BLaER1 (cell line): ENCODE measurements at regions not wholly inside any gene's neighbourhood (a gene's known extent, or its start where the extent isn't known, plus 50 kb on each side); places are given as distances from the start of the nearest gene placed in this dataset.
A peak's percentile ranks its signal among the peaks of the same experiment; 100 is the strongest.

Experiments used
- H3K27ac ChIP-seq: shearing (Covaris generic); formaldehyde crosslinking; 2 replicates; pipeline ENCODE4 v1.8.1; 2022
- H3K27me3 ChIP-seq: shearing (Covaris generic); formaldehyde crosslinking; 2 replicates; pipeline ENCODE4 v1.8.1; 2022
- H3K36me3 ChIP-seq: shearing (Covaris generic); formaldehyde crosslinking; 2 replicates; pipeline ENCODE4 v1.8.1; 2022
- H3K4me1 ChIP-seq: shearing (Covaris generic); formaldehyde crosslinking; 2 replicates; pipeline ENCODE4 v1.8.1; 2022
- H3K4me2 ChIP-seq: shearing (Covaris generic); formaldehyde crosslinking; 2 replicates; pipeline ENCODE4 v1.8.1; 2022
- H3K4me3 ChIP-seq: shearing (Covaris generic); formaldehyde crosslinking; 2 replicates; pipeline ENCODE4 v1.8.1; 2022
- H3K9ac ChIP-seq: shearing (Covaris generic); formaldehyde crosslinking; 2 replicates; pipeline ENCODE4 v1.8.1; 2022
- H3K9me3 ChIP-seq: shearing (Covaris generic); formaldehyde crosslinking; 2 replicates; pipeline ENCODE4 v1.8.1; 2022
- H4K20me1 ChIP-seq: shearing (Covaris generic); formaldehyde crosslinking; 2 replicates; pipeline ENCODE4 v1.8.1; 2022
- Cebpa-rat ChIP-seq: shearing (Covaris generic); IDR thresholded peaks from 2 replicates; pipeline ENCODE4 v1.8.1; 2022

DNA sequence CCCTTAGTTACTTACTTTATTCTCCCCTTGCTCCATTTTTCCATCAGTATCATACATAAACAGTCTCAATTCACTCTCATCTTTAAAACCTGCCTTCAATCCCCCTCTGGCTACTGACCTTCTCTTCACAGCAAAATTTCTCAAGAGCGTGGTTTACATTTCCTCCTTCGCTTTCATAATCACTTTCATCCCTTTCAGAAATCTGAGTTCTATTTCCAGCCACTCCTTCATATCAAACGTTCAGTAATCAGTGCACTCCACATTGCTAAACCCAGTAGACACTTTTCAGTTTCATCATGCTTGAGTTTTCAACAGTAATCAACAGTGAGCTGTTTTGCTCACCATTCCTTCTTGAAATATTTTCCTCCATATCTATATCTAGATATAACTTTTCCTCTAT, 176.7 kb upstream of the HSF2 start:
- Histone ChIP-seq H3K9ac (no peak overlapping the region), H3K27ac (no peak overlapping the region), H3K9me3 (no peaks in the 10 kb centered on the region), H3K4me3 (no peak overlapping the region), H3K27me3 (no peaks in the 10 kb centered on the region), H3K4me2 (peak overlapping the region; percentile 12), H3K36me3 (no peaks in the 10 kb centered on the region), H4K20me1 (no peaks in the 10 kb centered on the region), H3K4me1 (peaks cover 7% of the 10 kb centered on the region; the same call in 1 of the 2 replicates)
- TF ChIP-seq Cebpa-rat = no peak

- no peaks in the 10 kb centered on the region for H4K20me1 ChIP-seq
- no peak overlapping the region for H3K27ac ChIP-seq
- H3K4me3 ChIP-seq = no peak overlapping the region
- TF ChIP-seq Cebpa-rat = no peak
- no peak overlapping the region for H3K9ac ChIP-seq
- H3K4me1 ChIP-seq = peaks cover 7% of the 10 kb centered on the region; the same call in 1 of the 2 replicates
- H3K9me3 ChIP-seq = no peaks in the 10 kb centered on the region
- H3K4me2 ChIP-seq = no peak overlapping the region
- no peaks in the 10 kb centered on the region for H3K36me3 ChIP-seq
- no peaks in the 10 kb centered on the region for H3K27me3 ChIP-seq
These were observed 176.2 kb upstream of the HSF2 start for GRCh38 chr6:122223251-122223650.

DNA sequence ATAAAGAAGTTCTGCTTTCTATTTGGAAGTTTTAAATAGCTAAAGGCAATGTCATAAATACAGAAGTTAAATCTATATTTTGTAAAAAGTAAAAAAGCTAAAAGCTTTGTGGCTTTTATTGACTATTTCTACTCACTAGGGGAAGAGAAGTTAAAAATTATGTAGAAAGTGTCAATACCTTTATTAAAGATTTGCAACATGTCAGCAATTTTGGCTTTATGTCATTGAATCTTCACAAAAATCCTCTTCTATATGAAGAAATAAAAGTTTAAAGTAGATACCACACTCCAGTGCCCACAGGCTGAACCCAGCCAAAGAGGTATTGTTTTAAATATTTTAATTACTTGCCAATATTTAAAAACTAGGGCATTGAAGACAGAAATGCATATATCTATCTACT, 160.6 kb upstream of the HSF2 start:
- H3K9ac ChIP-seq = no peak overlapping the region
- TF ChIP-seq Cebpa-rat = no peak
- no peak overlapping the region for H3K4me2 ChIP-seq
- H4K20me1 ChIP-seq = no peaks in the 10 kb centered on the region
- H3K27me3 ChIP-seq = no peaks in the 10 kb centered on the region
- H3K4me1 ChIP-seq = no peaks in the 10 kb centered on the region
- H3K36me3 ChIP-seq = no peaks in the 10 kb centered on the region
- H3K27ac ChIP-seq = no peak overlapping the region
- H3K9me3 ChIP-seq = peaks cover 13% of the 10 kb centered on the region
- no peak overlapping the region for H3K4me3 ChIP-seq

DNA sequence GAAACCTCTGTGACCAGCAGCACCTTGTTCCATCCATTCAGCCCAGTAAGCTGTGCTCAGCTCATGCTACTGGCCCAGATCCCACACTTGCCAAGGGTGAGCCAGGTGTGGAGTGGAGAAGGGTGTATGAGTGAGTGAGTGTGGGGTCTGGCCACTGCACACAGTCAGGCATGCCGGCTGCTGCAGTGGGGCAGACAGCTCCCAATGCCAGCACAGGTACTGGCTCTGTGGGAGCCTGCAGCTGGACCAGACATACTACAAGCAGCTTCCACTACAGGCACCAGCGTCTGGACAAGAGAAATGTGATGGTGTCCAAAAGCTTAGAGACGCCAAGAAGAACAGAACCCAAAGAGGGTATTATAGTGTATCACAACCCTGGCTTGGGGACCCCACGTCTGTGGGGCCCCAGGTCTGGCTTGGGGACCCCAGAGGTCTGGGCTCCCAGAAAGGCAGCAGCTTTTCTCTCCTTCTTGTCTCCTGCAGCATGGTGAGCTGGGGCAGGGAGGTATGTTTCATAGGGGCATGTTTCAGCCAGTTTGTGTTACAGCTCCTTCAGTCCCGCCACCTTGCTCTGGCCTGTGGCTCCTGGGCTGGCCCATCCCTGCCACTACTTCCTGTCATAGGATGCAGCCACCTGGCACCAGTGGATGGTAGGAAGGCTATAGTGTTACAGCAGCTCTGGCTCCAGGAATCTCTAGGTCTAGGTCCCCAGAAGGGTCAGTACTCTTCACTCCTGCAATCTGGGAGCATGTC, 152.4 kb upstream of the HSF2 start:
- Histone ChIP-seq H3K4me2 (no peak overlapping the region), H3K9me3 (peaks cover 35% of the 10 kb centered on the region), H3K9ac (no peak overlapping the region), H4K20me1 (no peaks in the 10 kb centered on the region), H3K4me3 (no peak overlapping the region), H3K4me1 (no peaks in the 10 kb centered on the region), H3K27me3 (no peaks in the 10 kb centered on the region), H3K27ac (no peak overlapping the region), H3K36me3 (no peaks in the 10 kb centered on the region)
- TF ChIP-seq Cebpa-rat = no peak

GRCh38 chr6:122248001-122248669, 151.3 kb upstream of the HSF2 start:
- TF ChIP-seq Cebpa-rat = no peak
- Histone ChIP-seq H3K27me3 (no peaks in the 10 kb centered on the region), H3K4me2 (no peak overlapping the region), H3K27ac (no peak overlapping the region), H3K9me3 (peaks cover 29% of the 10 kb centered on the region), H3K36me3 (no peaks in the 10 kb centered on the region), H3K4me3 (no peak overlapping the region), H3K9ac (no peak overlapping the region), H3K4me1 (no peaks in the 10 kb centered on the region), H4K20me1 (no peaks in the 10 kb centered on the region)

GRCh38 chr6:122248844-122249243, 150.6 kb upstream of the HSF2 start:
- Histone ChIP-seq H3K36me3 (no peaks in the 10 kb centered on the region), H3K9me3 (peaks cover 22% of the 10 kb centered on the region), H4K20me1 (no peaks in the 10 kb centered on the region), H3K4me1 (no peaks in the 10 kb centered on the region), H3K27ac (no peak overlapping the region), H3K4me3 (no peak overlapping the region), H3K27me3 (no peaks in the 10 kb centered on the region), H3K9ac (no peak overlapping the region), H3K4me2 (no peak overlapping the region)
- TF ChIP-seq Cebpa-rat = no peak

DNA sequence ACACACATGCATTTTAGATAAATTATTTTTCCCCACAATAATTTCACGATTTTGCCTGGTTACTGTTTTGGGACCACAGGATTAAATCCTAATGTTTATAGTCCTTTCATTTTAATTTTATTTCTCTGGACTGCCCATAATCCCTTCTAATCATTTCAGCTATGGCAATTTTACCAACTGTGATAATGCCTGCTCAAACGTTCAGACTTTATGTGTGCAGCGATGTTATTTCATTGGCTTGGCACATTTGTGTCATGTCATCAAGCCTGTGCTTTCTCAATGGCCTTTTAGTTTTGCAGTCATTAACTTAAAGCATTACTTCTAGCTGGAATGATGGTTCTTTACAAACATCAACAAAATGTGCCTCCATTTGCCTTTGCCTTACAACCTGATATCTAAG, 140.6 kb upstream of the HSF2 start:
- H3K9me3 ChIP-seq = no peaks in the 10 kb centered on the region
- no peaks in the 10 kb centered on the region for H4K20me1 ChIP-seq
- H3K4me1 ChIP-seq = no peaks in the 10 kb centered on the region
- no peak overlapping the region for H3K27ac ChIP-seq
- no peaks in the 10 kb centered on the region for H3K36me3 ChIP-seq
- no peak overlapping the region for H3K4me3 ChIP-seq
- no peak for TF ChIP-seq Cebpa-rat
- no peaks in the 10 kb centered on the region for H3K27me3 ChIP-seq
- no peak overlapping the region for H3K9ac ChIP-seq
- H3K4me2 ChIP-seq = no peak overlapping the region

DNA sequence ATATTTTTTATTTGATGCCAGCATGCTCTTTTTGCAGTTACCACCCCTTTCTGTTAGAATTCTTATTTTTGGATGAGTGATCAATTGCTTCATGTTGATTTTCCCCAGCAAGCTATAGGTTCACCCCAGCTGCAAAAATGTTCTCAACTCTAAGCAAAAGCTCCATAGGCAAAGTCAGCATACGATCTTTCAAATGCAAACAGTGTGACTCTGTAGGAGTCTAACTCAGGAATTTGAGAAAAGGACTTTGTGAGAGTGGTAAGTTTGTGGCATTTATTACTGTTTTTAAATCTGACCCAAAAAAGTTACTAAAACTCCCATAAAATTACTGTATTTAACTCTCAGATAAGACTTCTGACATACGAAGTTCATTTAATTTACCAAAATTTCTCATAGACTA, 134.9 kb upstream of the HSF2 start:
- TF ChIP-seq Cebpa-rat = no peak
- peaks cover 7% of the 10 kb centered on the region; the same call in 1 of the 2 replicates for H3K4me1 ChIP-seq
- no peak overlapping the region for H3K9ac ChIP-seq
- no peak overlapping the region for H3K4me2 ChIP-seq
- no peaks in the 10 kb centered on the region for H3K36me3 ChIP-seq
- H3K9me3 ChIP-seq = peaks cover 8% of the 10 kb centered on the region
- H4K20me1 ChIP-seq = no peaks in the 10 kb centered on the region
- no peak overlapping the region for H3K4me3 ChIP-seq
- no peaks in the 10 kb centered on the region for H3K27me3 ChIP-seq
- no peak overlapping the region for H3K27ac ChIP-seq

- no peaks in the 10 kb centered on the region for H4K20me1 ChIP-seq
- no peaks in the 10 kb centered on the region for H3K27me3 ChIP-seq
- TF ChIP-seq Cebpa-rat = no peak
- H3K4me3 ChIP-seq = no peak overlapping the region
- peaks cover 7% of the 10 kb centered on the region; the same call in 1 of the 2 replicates for H3K4me1 ChIP-seq
- no peak overlapping the region for H3K9ac ChIP-seq
- no peaks in the 10 kb centered on the region for H3K36me3 ChIP-seq
- peaks cover 8% of the 10 kb centered on the region for H3K9me3 ChIP-seq
- no peak overlapping the region for H3K4me2 ChIP-seq
- H3K27ac ChIP-seq = no peak overlapping the region
These were observed 133.7 kb upstream of the HSF2 start for GRCh38 chr6:122265755-122266154.

DNA sequence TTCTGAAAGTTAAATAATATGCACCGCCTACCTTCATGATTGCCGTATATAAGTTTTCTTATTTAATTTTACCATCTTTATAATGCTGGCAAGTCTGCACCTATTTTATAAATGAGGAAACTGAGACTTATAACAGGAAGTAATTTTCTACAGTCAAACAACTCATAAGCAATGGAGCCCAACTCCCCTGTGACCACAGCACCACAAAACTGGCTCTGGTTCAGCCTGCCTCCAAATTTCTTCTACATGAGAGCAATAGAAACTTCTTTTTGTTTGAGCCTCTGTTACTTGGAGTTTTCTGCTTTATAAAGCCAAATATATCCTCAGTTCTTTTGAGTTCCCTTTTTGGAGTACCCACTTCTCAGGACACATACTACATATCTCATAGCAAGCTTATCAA, 131.1 kb upstream of the HSF2 start:
- Histone ChIP-seq H4K20me1 (no peaks in the 10 kb centered on the region), H3K27me3 (no peaks in the 10 kb centered on the region), H3K4me1 (peaks cover 7% of the 10 kb centered on the region; the same call in 1 of the 2 replicates), H3K4me2 (peak overlapping the region; percentile 7), H3K9me3 (peaks cover 8% of the 10 kb centered on the region), H3K4me3 (no peak overlapping the region), H3K9ac (no peak overlapping the region), H3K27ac (no peak overlapping the region), H3K36me3 (no peaks in the 10 kb centered on the region)
- TF ChIP-seq Cebpa-rat = no peak
